ENCODE measurements at regions not wholly inside any gene's neighbourhood (a gene's known extent, or its start where the extent isn't known, plus 50 kb on each side); places are given as distances from the start of the nearest gene placed in this dataset.

DNA sequence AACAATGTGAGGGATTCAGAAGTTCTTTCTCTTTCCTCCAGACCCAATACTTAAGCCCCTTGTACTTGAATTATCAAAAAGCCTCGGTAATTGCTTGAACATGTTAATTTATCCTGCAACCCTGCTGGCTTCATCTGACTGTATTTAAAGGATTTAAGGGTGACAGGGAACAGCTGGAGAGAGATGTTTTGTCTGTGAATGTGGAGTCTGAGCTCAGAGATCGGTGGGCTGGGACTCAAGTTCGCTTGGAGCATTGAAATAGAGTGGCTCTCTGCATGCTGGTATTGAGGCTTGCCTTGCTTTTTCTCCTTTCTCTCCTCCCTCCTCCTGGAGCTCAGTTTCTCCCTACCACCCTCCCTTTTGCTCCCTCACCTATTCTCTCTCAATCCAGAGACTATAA, 73.6 kb downstream of the BOD1L2 start:
- FAIRE-seq (peak; percentile 98), DNase-seq (ENCODE audit: insufficient read length, low spot score) (peak; percentile 51)
- TF ChIP-seq, protein P1, sequence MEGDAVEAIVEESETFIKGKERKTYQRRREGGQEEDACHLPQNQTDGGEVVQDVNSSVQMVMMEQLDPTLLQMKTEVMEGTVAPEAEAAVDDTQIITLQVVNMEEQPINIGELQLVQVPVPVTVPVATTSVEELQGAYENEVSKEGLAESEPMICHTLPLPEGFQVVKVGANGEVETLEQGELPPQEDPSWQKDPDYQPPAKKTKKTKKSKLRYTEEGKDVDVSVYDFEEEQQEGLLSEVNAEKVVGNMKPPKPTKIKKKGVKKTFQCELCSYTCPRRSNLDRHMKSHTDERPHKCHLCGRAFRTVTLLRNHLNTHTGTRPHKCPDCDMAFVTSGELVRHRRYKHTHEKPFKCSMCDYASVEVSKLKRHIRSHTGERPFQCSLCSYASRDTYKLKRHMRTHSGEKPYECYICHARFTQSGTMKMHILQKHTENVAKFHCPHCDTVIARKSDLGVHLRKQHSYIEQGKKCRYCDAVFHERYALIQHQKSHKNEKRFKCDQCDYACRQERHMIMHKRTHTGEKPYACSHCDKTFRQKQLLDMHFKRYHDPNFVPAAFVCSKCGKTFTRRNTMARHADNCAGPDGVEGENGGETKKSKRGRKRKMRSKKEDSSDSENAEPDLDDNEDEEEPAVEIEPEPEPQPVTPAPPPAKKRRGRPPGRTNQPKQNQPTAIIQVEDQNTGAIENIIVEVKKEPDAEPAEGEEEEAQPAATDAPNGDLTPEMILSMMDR (IDR thresholded peaks at IDR 0.05; ENCODE audit: insufficient read depth, missing control alignments) = no peak

DNA sequence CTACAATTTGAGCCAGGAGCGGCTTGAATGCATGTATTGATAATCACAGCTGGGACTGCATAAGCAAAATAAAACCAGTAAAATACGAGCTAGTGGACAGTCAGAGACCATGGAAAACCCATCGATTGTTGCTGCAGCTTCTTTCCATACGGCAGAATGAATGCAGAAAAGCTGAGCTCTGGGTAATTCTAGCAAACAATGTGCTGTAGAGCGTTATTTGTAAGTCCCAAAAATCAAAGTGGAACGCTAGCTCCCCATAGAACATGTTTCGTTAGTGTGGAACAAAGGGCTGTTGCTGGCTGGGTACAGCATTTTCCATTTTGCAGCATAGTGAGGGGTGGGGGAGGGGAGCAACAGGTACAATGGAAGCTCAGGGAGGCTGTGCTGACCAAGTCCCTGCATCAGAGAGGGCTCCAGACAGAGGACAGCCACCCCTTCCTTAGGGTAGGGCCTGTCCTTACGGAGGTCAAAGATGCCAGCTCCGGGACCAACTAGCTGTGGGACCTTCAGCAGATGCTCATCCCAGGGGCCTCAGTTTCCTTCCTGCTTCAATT, 74.1 kb downstream of the BOD1L2 start:
- no peak for FAIRE-seq
- DNase-seq (ENCODE audit: insufficient read length, low spot score) = no peak
- TF ChIP-seq, protein P1 (IDR thresholded peaks at IDR 0.05; ENCODE audit: insufficient read depth, missing control alignments) = no peak

DNA sequence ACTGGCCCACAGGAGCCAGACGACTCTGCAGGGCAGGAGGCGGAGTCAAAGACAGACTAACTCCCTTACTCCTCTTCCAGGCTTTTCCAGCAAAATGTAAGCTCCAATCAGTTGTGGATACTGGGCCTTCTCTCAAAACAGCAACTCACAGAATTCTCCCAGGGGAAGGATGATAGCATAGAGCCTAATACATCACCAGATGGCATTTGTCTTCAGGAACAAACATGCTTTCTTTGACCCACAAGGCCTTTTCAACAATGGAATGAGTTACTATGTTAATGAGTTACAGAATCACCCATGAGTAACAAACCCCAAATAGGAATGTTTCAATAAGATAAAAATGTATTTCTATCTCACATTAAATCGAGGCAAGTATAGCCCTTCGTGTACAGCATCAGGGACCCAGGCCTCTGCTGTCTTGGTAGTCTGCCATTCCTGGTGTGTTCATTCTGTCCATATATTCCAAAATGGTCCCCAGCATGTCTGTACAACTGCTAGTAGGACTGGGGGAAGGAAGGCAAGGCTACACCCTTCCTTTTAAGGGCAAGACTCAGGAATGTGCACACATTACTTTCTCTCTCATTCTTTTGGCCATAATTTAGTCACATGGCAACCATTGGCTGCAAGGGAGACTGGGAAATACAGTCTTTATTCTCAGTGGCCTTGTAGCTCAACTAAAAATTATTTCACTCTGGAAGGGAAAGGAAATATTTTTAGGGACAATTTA, 76.4 kb downstream of the BOD1L2 start:
- FAIRE-seq = peak; percentile 95
- TF ChIP-seq, protein P1 (IDR thresholded peaks at IDR 0.05; ENCODE audit: insufficient read depth, missing control alignments) = no peak

DNA sequence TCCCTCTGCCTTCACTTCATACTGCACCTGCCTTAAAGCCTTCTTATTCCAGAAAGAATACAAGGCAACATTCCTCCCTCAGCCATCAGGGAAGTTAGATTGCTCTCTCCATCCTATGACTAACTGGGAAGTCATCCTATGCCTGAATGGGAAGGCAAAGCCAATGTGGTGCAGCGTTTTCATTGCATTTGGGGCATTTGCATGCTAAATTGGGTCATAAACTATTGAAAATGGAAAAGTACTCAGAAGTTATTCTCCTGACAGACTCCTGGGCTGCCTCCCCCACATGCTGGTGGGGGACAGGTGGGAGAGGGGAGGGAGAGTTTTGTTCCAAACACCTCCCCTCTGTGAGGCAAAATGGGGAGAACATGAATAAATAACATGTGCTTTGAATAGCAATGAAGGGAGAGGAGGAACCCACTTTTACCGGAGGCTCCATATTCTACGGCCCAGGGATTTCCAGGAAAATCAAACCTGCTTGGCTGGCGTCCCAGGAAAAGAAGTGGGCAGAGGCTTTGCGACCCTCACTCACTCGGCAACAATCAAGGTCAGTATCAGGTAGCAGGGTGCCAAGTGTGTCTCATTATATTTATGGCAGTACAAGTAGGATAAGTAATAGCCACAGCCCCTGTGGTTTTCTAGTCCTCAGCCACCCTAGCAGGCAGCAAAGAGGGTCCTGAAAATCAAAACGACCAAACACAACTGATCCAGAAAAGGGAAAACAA, 84.1 kb downstream of the BOD1L2 start:
- TF ChIP-seq, protein P1 (IDR thresholded peaks at IDR 0.05; ENCODE audit: insufficient read depth, missing control alignments) = no peak
- DNase-seq (ENCODE audit: insufficient read length, low spot score) (no peak), FAIRE-seq (peak; percentile 41)

More for the DNA sequence above, 76.4 kb downstream of the BOD1L2 start:
- DNase-seq (ENCODE audit: insufficient read length, low spot score) = no peak

DNA sequence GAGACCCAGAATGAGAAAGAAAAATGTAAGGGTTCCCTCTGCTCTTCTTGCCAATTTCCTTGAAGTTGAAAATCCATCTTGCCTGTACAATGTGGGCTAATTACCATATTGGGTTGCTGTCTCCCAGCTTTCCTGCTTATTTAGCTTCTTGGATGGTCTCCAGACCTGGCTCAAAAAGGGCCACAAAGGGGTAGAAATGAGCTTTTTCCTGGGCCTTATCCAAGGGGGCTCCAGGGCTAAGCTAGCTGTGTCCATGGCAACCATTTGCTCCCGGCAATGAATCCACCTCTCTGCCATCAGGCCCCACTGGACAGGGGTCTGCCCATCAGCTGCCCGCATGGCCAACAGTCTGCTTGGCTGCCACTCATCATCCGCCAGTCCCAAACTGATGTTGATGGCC, 85.0 kb downstream of the BOD1L2 start:
- TF ChIP-seq, protein P1 (IDR thresholded peaks at IDR 0.05; ENCODE audit: insufficient read depth, missing control alignments) = no peak
- no peak for DNase-seq (ENCODE audit: insufficient read length, low spot score)
- no peak for FAIRE-seq

DNA sequence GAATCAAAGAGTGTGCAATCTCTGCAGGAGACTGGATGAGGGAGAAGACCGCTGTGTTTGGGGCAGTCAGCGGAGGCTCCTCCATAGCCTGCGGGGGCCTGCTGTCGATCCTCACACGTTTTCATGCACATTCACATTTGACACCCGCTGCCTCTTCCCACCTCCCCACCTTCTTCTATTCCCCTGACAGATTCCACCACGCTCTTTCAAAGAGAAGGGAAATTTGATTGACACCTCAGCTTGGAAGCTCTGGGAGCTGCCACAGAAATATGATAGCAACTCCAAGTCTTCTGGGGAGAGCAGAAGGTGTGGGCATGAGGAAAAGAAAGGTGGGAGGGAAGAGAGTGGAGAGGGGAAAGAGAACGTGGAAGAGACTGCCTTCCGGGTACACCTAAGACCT, 87.5 kb downstream of the BOD1L2 start:
- TF ChIP-seq, protein P1 (IDR thresholded peaks at IDR 0.05; ENCODE audit: insufficient read depth, missing control alignments) = no peak
- DNase-seq (ENCODE audit: insufficient read length, low spot score) = no peak
- FAIRE-seq = no peak
